ENCODE measurements at regions not wholly inside any gene's neighbourhood (a gene's known extent, or its start where the extent isn't known, plus 50 kb on each side); places are given as distances from the start of the nearest gene placed in this dataset.

DNA sequence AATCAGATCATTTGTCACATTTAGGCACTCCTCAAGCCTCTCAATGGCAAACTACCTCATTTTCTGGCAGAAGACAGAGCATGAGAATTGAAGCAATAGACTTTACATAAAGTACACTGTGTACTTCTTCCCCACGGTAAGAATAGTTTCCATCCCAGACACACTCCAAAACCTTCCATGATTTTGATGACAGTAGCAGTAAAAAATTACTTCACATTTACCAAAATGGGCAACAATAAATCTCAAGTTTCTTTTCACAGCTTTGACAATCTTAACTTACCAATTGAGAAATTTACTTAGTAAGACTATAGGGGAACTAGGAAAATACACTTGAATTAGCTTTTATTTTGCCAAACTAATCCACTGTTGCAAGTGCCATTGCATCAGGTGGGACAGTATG lies 353.8 kb downstream of the HAO1 start:
- TF ChIP-seq CTCF (conservative IDR thresholded peaks at IDR 0.05; ENCODE audit: low read depth in 2 of 2) = no peak
- no peak for TF ChIP-seq CREB1 (CRISPR knock-in tag; IDR thresholded peaks at IDR 0.05; ENCODE audit: low read depth)
- TF ChIP-seq POLR2AphosphoS5 (IDR thresholded peaks at IDR 0.05; ENCODE audit: low read depth) = no peak
- no peak for TF ChIP-seq EZH2phosphoT487 (IDR thresholded peaks at IDR 0.05; ENCODE audit: unreplicated experiment)
- no peak for TF ChIP-seq STAT1 (IDR thresholded peaks at IDR 0.05; ENCODE audit: unreplicated experiment)
- TF ChIP-seq EZH2 (IDR thresholded peaks at IDR 0.05; ENCODE audit: low read depth, unreplicated experiment) = no peak
- TF ChIP-seq REST (IDR thresholded peaks at IDR 0.05; ENCODE audit: unreplicated experiment) = no peak
- no peak for TF ChIP-seq ZNF114 (CRISPR knock-in tag; IDR thresholded peaks at IDR 0.05)

Measured in GM23338 (cell line).